Panc1 (cell line): ENCODE measurements at regions not wholly inside any gene's neighbourhood (a gene's known extent, or its start where the extent isn't known, plus 50 kb on each side); places are given as distances from the start of the nearest gene placed in this dataset.

ENCODE experiments used
- ATAC-seq: fragments of 200-7000 bp; cut with Tn5 transposase; 2 replicates; pipeline ENCODE4 v1.9.1; 2020; ENCODE audit warnings: mild to moderate bottlenecking, moderate library complexity
- BruUV-seq: library from RNA; stranded (reverse); fragments of 400-500 nt; replicated peaks from 2 replicates; lab custom pipeline; 2021; lab: Mats Ljungman, UMichigan
- CTCF ChIA-PET: fragments of 300-600 bp; sonication (Branson Sonifier 250); formaldehyde crosslinking; loops from one replicate; lab custom pipeline; 2022; ENCODE audit warnings: antibody characterized with exemption; lab: Charles Lee
- POLR2A ChIA-PET: fragments of 300-600 bp; sonication (Branson Sonifier 250); formaldehyde crosslinking; loops from one replicate; lab custom pipeline; 2022; ENCODE audit warnings: antibody characterized with exemption; lab: Charles Lee
- DNase-seq: peaks from one replicate; pipeline ENCODE4 v3.0.0-alpha.2; 2010; ENCODE audit warnings: low read depth, low spot score
- H3K27ac ChIP-seq: 2 replicates; pipeline ENCODE4 v1.5.1; 2011; ENCODE audit warnings: mild to moderate bottlenecking, low read length, inconsistent platforms
- H3K27me3 ChIP-seq: fragments of 200-500 bp; sonication (Bioruptor generic); 2 replicates; pipeline ENCODE4 v1.6.0; 2014; ENCODE audit warnings: low read length, inconsistent platforms; ENCODE audit not compliant: control insufficient read depth, insufficient read depth
- H3K36me3 ChIP-seq: fragments of 200-500 bp; sonication (Bioruptor generic); 2 replicates; pipeline ENCODE4 v1.5.1; 2014; ENCODE audit warnings: inconsistent platforms, mild to moderate bottlenecking, low read length, moderate library complexity; ENCODE audit not compliant: control insufficient read depth, insufficient read depth
- H3K4me1 ChIP-seq: 2 replicates; pipeline ENCODE4 v1.5.1; 2011; ENCODE audit warnings: inconsistent platforms, mild to moderate bottlenecking, low read length, moderate library complexity; ENCODE audit not compliant: control insufficient read depth, insufficient read depth
- H3K4me3 ChIP-seq, 2 experiments: 2 replicates each; pipeline ENCODE4 v1.5.1; 2011 to 2012; ENCODE audit warnings: low read depth in 2 of 2, low read length in 2 of 2, mild to moderate bottlenecking in 2 of 2, inconsistent platforms in 1 of 2, moderate library complexity in 1 of 2
- H3K9me3 ChIP-seq: fragments of 200-500 bp; sonication (Bioruptor generic); 2 replicates; pipeline ENCODE4 v1.5.1; 2014; ENCODE audit warnings: low read depth, mild to moderate bottlenecking, inconsistent platforms, low read length, moderate library complexity; ENCODE audit not compliant: control insufficient read depth, insufficient read depth
- CTCF ChIP-seq: fragments of 450-650 bp; IDR thresholded peaks from 2 replicates; pipeline ENCODE4 v1.5.1; 2017; ENCODE audit warnings: mild to moderate bottlenecking
- POLR2AphosphoS5 ChIP-seq: IDR thresholded peaks from 2 replicates; pipeline ENCODE4 v1.6.1; 2012; ENCODE audit warnings: mild to moderate bottlenecking, low read depth, low read length, moderate library complexity
- REST ChIP-seq, 2 experiments: IDR thresholded peaks; 2 replicates each; pipeline ENCODE4 v1.6.1; 2011 to 2012; ENCODE audit warnings: low read depth in 2 of 2, control low read depth in 1 of 2, low read length in 1 of 2, mild to moderate bottlenecking in 1 of 2, moderate library complexity in 1 of 2; ENCODE audit not compliant: insufficient read depth in 1 of 2
- SIN3A ChIP-seq: IDR thresholded peaks from 2 replicates; pipeline ENCODE4 v1.6.1; 2012; ENCODE audit warnings: low read depth, mild to moderate bottlenecking, low read length, moderate library complexity, borderline replicate concordance; ENCODE audit not compliant: insufficient read depth
- TCF7L2 ChIP-seq: IDR thresholded peaks from 2 replicates; pipeline ENCODE4 v1.6.1; 2011; ENCODE audit warnings: mild to moderate bottlenecking, low read depth, low read length, inconsistent platforms
- in situ Hi-C: cut with HindIII; loops from 2 replicates; pipeline ENCODE4 v1.10.0; 2016; ENCODE audit warnings: low sequenced_read_pairs, low pct_unique_long_range_greater_than_20kb
- intact Hi-C: fragments of 100-400 bp; cut with micrococcal nuclease; formaldehyde crosslinking; loops from one replicate; pipeline ENCODE4 v1.10.0; 2022; ENCODE audit not compliant: unreplicated experiment

GRCh38 chr15:62619526-62619925, 423.0 kb upstream of the TPM1 start:
- intact Hi-C loops = no loop called here
- Histone ChIP-seq H3K4me1 (no peaks in the 10 kb centered on the region), H3K4me3 (no peak overlapping the region), H3K27me3 (no peaks in the 10 kb centered on the region), H3K9me3 (no peaks in the 10 kb centered on the region), H3K36me3 (no peaks in the 10 kb centered on the region), H3K27ac (no peak overlapping the region)
- ChIA-PET POLR2A (no interaction called here), CTCF (no interaction called here)
- ATAC-seq = no peak
- in situ Hi-C loops = no loop called here
- no peak for DNase-seq
- BruUV-seq = no TSS peak
- no peak for TF ChIP-seq CTCF
- TF ChIP-seq TCF7L2 = no peak
- TF ChIP-seq REST (IDR thresholded peaks at IDR 0.05; ENCODE audit: insufficient read depth in 1 of 2, low read depth in 2 of 2, low read length in 1 of 2) = no peak
- TF ChIP-seq SIN3A = no peak
- no peak for TF ChIP-seq POLR2AphosphoS5

- POLR2A ChIA-PET = no interaction called here
- in situ Hi-C loops = no loop called here
- Histone ChIP-seq H3K4me1 (no peaks in the 10 kb centered on the region), H3K9me3 (no peaks in the 10 kb centered on the region), H3K27ac (no peak overlapping the region), H3K27me3 (no peaks in the 10 kb centered on the region), H3K36me3 (no peaks in the 10 kb centered on the region), H3K4me3 (no peak overlapping the region)
- no peak for ATAC-seq
- CTCF ChIA-PET = no interaction called here
- TF ChIP-seq POLR2AphosphoS5 = no peak
- TF ChIP-seq REST (IDR thresholded peaks at IDR 0.05; ENCODE audit: insufficient read depth in 1 of 2, low read depth in 2 of 2, low read length in 1 of 2) = no peak
- no peak for TF ChIP-seq TCF7L2
- TF ChIP-seq CTCF = no peak
- TF ChIP-seq SIN3A = no peak
- BruUV-seq = no TSS peak
- DNase-seq = no peak
- intact Hi-C loops = no loop called here
These were observed 419.8 kb upstream of the TPM1 start for GRCh38 chr15:62622775-62623174.
